ENCODE measurements at regions not wholly inside any gene's neighbourhood (a gene's known extent, or its start where the extent isn't known, plus 50 kb on each side); places are given as distances from the start of the nearest gene placed in this dataset.

GRCh38 chr3:144289057-144289456 is 317.4 kb downstream of the DIPK2A start:
- no peaks in the 10 kb centered on the region for H3K36me3 Mint-ChIP-seq (ENCODE audit: low read depth)
- H3K27me3 Mint-ChIP-seq (ENCODE audit: insufficient read depth): no peaks in the 10 kb centered on the region
- Histone ChIP-seq H3K36me3 (ENCODE audit: control insufficient read depth, insufficient read depth, low read length) (no peaks in the 10 kb centered on the region), H3K9me3 (ENCODE audit: control insufficient read depth, low read length) (no peaks in the 10 kb centered on the region), H3K4me3 (ENCODE audit: low read length) (no peak overlapping the region), H3K27me3 (ENCODE audit: control insufficient read depth, insufficient read depth, low read length, poor library complexity, severe bottlenecking) (no peaks in the 10 kb centered on the region), H3K9ac (ENCODE audit: extremely low read depth, low read length, poor library complexity, severe bottlenecking) (no peak overlapping the region), H3K4me1 (ENCODE audit: control insufficient read depth, insufficient read depth, low read length) (no peaks in the 10 kb centered on the region), H3K27ac (ENCODE audit: low read depth, low read length) (no peak overlapping the region)
- H3K27ac Mint-ChIP-seq: no peak overlapping the region
- H3K4me1 Mint-ChIP-seq: no peaks in the 10 kb centered on the region
- no peak overlapping the region for H3K4me3 Mint-ChIP-seq
- TF ChIP-seq, protein P1, sequence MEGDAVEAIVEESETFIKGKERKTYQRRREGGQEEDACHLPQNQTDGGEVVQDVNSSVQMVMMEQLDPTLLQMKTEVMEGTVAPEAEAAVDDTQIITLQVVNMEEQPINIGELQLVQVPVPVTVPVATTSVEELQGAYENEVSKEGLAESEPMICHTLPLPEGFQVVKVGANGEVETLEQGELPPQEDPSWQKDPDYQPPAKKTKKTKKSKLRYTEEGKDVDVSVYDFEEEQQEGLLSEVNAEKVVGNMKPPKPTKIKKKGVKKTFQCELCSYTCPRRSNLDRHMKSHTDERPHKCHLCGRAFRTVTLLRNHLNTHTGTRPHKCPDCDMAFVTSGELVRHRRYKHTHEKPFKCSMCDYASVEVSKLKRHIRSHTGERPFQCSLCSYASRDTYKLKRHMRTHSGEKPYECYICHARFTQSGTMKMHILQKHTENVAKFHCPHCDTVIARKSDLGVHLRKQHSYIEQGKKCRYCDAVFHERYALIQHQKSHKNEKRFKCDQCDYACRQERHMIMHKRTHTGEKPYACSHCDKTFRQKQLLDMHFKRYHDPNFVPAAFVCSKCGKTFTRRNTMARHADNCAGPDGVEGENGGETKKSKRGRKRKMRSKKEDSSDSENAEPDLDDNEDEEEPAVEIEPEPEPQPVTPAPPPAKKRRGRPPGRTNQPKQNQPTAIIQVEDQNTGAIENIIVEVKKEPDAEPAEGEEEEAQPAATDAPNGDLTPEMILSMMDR (conservative IDR thresholded peaks at IDR 0.05): no peak
- DNase-seq: no peak
- H3K9me3 Mint-ChIP-seq: peaks cover 6% of the 10 kb centered on the region
- WGBS, 2 experiments (ENCODE audit: insufficient coverage in 1 of 2, insufficient read length in 1 of 2): 87 to 100% methylated on average over 1 to 3 of the region's 3 CpGs

DNA sequence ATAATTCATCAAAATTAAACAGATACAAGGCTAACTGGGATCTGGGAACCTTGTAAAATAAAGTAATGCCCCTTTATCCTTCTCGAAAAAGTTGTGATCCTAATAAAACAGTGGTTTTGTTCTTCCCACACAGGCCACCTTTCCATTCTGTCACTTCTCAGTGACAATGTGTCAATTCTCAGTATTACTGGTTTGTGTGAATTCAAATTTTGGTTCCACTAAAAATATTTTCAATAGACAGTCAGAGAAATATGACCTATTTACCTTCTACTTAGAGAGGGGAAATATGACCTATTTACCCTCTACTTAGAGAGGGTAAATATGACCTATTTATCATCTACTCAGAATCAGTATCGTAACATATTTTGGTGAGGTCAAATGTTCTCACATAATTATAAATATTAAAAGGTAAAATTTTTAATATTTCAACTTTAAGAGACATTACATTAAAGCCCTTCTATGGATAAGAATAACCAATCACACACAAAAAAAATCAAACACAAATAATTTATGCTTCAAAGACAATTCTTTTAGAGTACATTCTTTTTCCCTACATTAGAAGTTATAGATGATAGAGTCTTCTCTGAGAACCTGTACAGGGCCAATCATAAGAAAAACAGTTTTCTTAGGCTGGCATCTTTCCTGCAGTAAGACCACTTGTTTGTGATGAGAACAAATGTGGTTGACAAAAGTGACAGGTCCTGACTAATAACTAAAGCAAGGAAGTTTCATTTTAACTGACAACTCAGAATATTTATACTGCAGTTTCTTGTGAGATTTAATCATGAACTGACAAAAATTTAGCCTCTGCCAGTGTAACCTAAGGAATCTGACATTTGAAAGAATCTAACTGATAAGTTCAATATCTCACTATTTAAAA is 323.3 kb downstream of the DIPK2A start:
- H3K27me3 Mint-ChIP-seq (ENCODE audit: insufficient read depth): no peaks in the 10 kb centered on the region
- H3K36me3 Mint-ChIP-seq (ENCODE audit: low read depth): no peaks in the 10 kb centered on the region
- 91 to 100% methylated on average over 1 of the region's 2 CpGs for WGBS, 2 experiments (ENCODE audit: insufficient coverage in 1 of 2, insufficient read length in 1 of 2)
- peaks cover 6% of the 10 kb centered on the region for H3K9me3 Mint-ChIP-seq
- TF ChIP-seq, protein P1 (conservative IDR thresholded peaks at IDR 0.05): no peak
- no peak overlapping the region for H3K27ac Mint-ChIP-seq
- H3K4me3 ChIP-seq (ENCODE audit: low read length): no peak overlapping the region
- no peaks in the 10 kb centered on the region for H3K36me3 ChIP-seq (ENCODE audit: control insufficient read depth, insufficient read depth, low read length)
- H3K27ac ChIP-seq (ENCODE audit: low read depth, low read length): no peak overlapping the region
- DNase-seq: no peak
- H3K9ac ChIP-seq (ENCODE audit: extremely low read depth, low read length, poor library complexity, severe bottlenecking): no peak overlapping the region
- H3K4me3 Mint-ChIP-seq: no peak overlapping the region
- H3K27me3 ChIP-seq (ENCODE audit: control insufficient read depth, insufficient read depth, low read length, poor library complexity, severe bottlenecking): no peaks in the 10 kb centered on the region
- no peaks in the 10 kb centered on the region for H3K4me1 ChIP-seq (ENCODE audit: control insufficient read depth, insufficient read depth, low read length)
- H3K9me3 ChIP-seq (ENCODE audit: control insufficient read depth, low read length): no peaks in the 10 kb centered on the region
- no peaks in the 10 kb centered on the region for H3K4me1 Mint-ChIP-seq

DNA sequence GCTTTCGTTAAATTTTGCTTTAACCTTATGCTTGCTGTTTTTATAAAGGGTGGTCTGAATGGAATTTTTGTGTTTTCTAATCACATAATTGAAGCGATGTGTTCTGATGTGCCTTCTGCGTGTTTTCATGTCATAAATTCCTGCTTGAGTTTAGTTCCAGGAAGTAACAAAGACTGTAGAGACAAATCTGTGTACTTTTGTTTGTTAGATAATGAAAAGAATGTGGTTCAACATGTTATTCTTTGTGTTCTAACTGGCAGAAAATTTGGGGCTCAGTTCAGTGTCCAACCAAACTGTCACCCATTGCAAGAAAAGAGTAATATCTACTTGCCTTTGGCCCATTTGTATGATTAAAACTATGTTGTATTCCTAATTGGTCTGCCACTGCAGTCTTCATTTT is 324.0 kb downstream of the DIPK2A start:
- no peaks in the 10 kb centered on the region for H3K27me3 Mint-ChIP-seq (ENCODE audit: insufficient read depth)
- no peak overlapping the region for H3K4me3 Mint-ChIP-seq
- Histone ChIP-seq H3K4me1 (ENCODE audit: control insufficient read depth, insufficient read depth, low read length) (no peaks in the 10 kb centered on the region), H3K9me3 (ENCODE audit: control insufficient read depth, low read length) (no peaks in the 10 kb centered on the region), H3K9ac (ENCODE audit: extremely low read depth, low read length, poor library complexity, severe bottlenecking) (no peak overlapping the region), H3K27ac (ENCODE audit: low read depth, low read length) (no peak overlapping the region), H3K36me3 (ENCODE audit: control insufficient read depth, insufficient read depth, low read length) (no peaks in the 10 kb centered on the region), H3K4me3 (ENCODE audit: low read length) (no peak overlapping the region), H3K27me3 (ENCODE audit: control insufficient read depth, insufficient read depth, low read length, poor library complexity, severe bottlenecking) (no peaks in the 10 kb centered on the region)
- TF ChIP-seq, protein P1 (conservative IDR thresholded peaks at IDR 0.05): no peak
- peaks cover 6% of the 10 kb centered on the region for H3K9me3 Mint-ChIP-seq
- no peak for DNase-seq
- WGBS, 2 experiments (ENCODE audit: insufficient coverage in 1 of 2, insufficient read length in 1 of 2): 86 to 94% methylated on average over 2 to 3 of the region's 3 CpGs
- no peak overlapping the region for H3K27ac Mint-ChIP-seq
- H3K36me3 Mint-ChIP-seq (ENCODE audit: low read depth): no peaks in the 10 kb centered on the region
- no peaks in the 10 kb centered on the region for H3K4me1 Mint-ChIP-seq
